ENCODE measurements at regions not wholly inside any gene's neighbourhood (a gene's known extent, or its start where the extent isn't known, plus 50 kb on each side); places are given as distances from the start of the nearest gene placed in this dataset.

- in situ Hi-C loops (cut with HindIII; ENCODE audit: extremely low pct_ligation_motif_present, low pct_unique_long_range_greater_than_20kb) (no loop called here), intact Hi-C loops (cut with micrococcal nuclease; ENCODE audit: unreplicated experiment) (no loop called here)
- no peaks in the 10 kb centered on the region for H3K4me1 ChIP-seq (ENCODE audit: insufficient read depth, low read length)
- no peak overlapping the region for H3K4me2 ChIP-seq (ENCODE audit: low read depth, low read length)
- H3K9me3 ChIP-seq (ENCODE audit: low read length) = no peaks in the 10 kb centered on the region
- ATAC-seq (no peak), DNase-seq (ENCODE audit: low spot score) (no peak), FAIRE-seq (no peak)
- TF ChIP-seq ZNF451 (CRISPR knock-in tag; IDR thresholded peaks at IDR 0.05) (no peak), ZNF207 (IDR thresholded peaks at IDR 0.05; ENCODE audit: borderline replicate concordance) (no peak), ZFP36 (IDR thresholded peaks at IDR 0.05; ENCODE audit: borderline replicate concordance, low read depth, low read length, partially characterized antibody) (no peak), CBX5 (CRISPR knock-in tag; IDR thresholded peaks at IDR 0.05; ENCODE audit: borderline replicate concordance) (no peak), ZSCAN21 (CRISPR knock-in tag; IDR thresholded peaks at IDR 0.05; ENCODE audit: borderline replicate concordance) (no peak), RBM22 (optimal IDR thresholded peaks at IDR 0.05; ENCODE audit: low read length) (no peak), DBP (CRISPR knock-in tag; IDR thresholded peaks at IDR 0.05; ENCODE audit: not compliant biosample characterization) (no peak), ATF7 (IDR thresholded peaks at IDR 0.05) (no peak), ATF7 (CRISPR knock-in tag; IDR thresholded peaks at IDR 0.05) (no peak), JUNB (CRISPR knock-in tag; IDR thresholded peaks at IDR 0.05; ENCODE audit: borderline replicate concordance) (no peak), ZNF891 (CRISPR knock-in tag; IDR thresholded peaks at IDR 0.05) (no peak), ZNF576 (CRISPR knock-in tag; IDR thresholded peaks at IDR 0.05) (no peak), ZNF777 (CRISPR knock-in tag; IDR thresholded peaks at IDR 0.05) (no peak), ZNF430 (CRISPR knock-in tag; IDR thresholded peaks at IDR 0.05) (no peak), TAF1 (CRISPR knock-in tag; IDR thresholded peaks at IDR 0.05) (no peak), ZNF589 (CRISPR knock-in tag; conservative IDR thresholded peaks at IDR 0.05) (no peak), PLSCR1 (CRISPR knock-in tag; IDR thresholded peaks at IDR 0.05; ENCODE audit: borderline replicate concordance) (no peak)
- H3K27me3 ChIP-seq (ENCODE audit: control insufficient read depth in 1 of 2, insufficient read depth in 2 of 2, low read length in 2 of 2) = no peaks in the 10 kb centered on the region
- H3K4me3 ChIP-seq (replicated peaks in 1 of 3; ENCODE audit: insufficient read depth in 1 of 3, low read depth in 2 of 3, low read length in 3 of 3) = no peak overlapping the region
- no peak overlapping the region for H2AFZ ChIP-seq (ENCODE audit: low read length)
- H4K20me1 ChIP-seq (ENCODE audit: insufficient read depth, low read length) = no peaks in the 10 kb centered on the region
- H3K27ac ChIP-seq (ENCODE audit: extremely low read length, insufficient read depth, low read length) = no peak overlapping the region
- POLR2A ChIA-PET = no interaction called here
- WGBS (ENCODE audit: low lambda C conversion rate) = no CpG with 5 or more reads among the region's 5 CpGs
- CTCF ChIA-PET (ENCODE audit: low intra/inter-chr PET ratio, low total read pairs) = no interaction called here
- BruUV-seq (replicated peaks) = no TSS peak
- no peaks in the 10 kb centered on the region for H3K36me3 ChIP-seq (replicated peaks in 1 of 2; ENCODE audit: control insufficient read depth in 1 of 2, insufficient read depth in 2 of 2, low read length in 2 of 2)
- no peaks in the 10 kb centered on the region for H3K79me2 ChIP-seq (ENCODE audit: insufficient read depth, low read length)
- no peak overlapping the region for H3K9ac ChIP-seq (ENCODE audit: insufficient read depth, low read depth, low read length)
Observed at GRCh38 chrX:110477593-110478228, 119.1 kb downstream of the RTL9 start.

Measured in HepG2 (cell line).